ENCODE measurements at regions not wholly inside any gene's neighbourhood (a gene's known extent, or its start where the extent isn't known, plus 50 kb on each side); places are given as distances from the start of the nearest gene placed in this dataset.

GRCh38 chr2:10235099-10235908 is 67.4 kb upstream of the HPCAL1 start:
- Mint-ChIP-seq H3K36me3 (ENCODE audit: low read depth) (no peaks in the 10 kb centered on the region; the same call in 2 of the 3 replicates), H3K27ac (no peak overlapping the region), H3K27me3 (ENCODE audit: insufficient read depth, low read depth, poor library complexity) (peaks cover 4% of the 10 kb centered on the region), H3K4me3 (no peak overlapping the region), H3K4me1 (no peaks in the 10 kb centered on the region; the same call in 2 of the 3 replicates), H3K9me3 (no peaks in the 10 kb centered on the region; the same call in 1 of the 3 replicates)
- no peaks in the 10 kb centered on the region for H3K36me3 ChIP-seq (ENCODE audit: insufficient read depth)
- H4K20me1 ChIP-seq (replicated peaks; ENCODE audit: insufficient read depth), result no peaks in the 10 kb centered on the region
- H3K4me2 ChIP-seq, result no peak overlapping the region
- no peak for ATAC-seq
- H3K4me3 ChIP-seq, result no peak overlapping the region
- no peaks in the 10 kb centered on the region for H3K4me1 ChIP-seq (ENCODE audit: insufficient read depth)
- no peaks in the 10 kb centered on the region for H3K27me3 ChIP-seq (ENCODE audit: insufficient read depth)
- no peak overlapping the region for H3K27ac ChIP-seq (ENCODE audit: low read depth)
- no peak overlapping the region for H2AFZ ChIP-seq
- H3K79me2 ChIP-seq (replicated peaks; ENCODE audit: insufficient read depth), result no peaks in the 10 kb centered on the region
- no peak for DNase-seq (ENCODE audit: low spot score)
- H3K9me2 ChIP-seq (ENCODE audit: insufficient read depth), result no peaks in the 10 kb centered on the region
- no peak for TF ChIP-seq REST (IDR thresholded peaks at IDR 0.05; ENCODE audit: unreplicated experiment)
- no peak for TF ChIP-seq ETS1 (IDR thresholded peaks at IDR 0.05)
- TF ChIP-seq CTCF (conservative IDR thresholded peaks at IDR 0.05; ENCODE audit: low read depth in 2 of 2), result no peak
- TF ChIP-seq CREB1 (CRISPR knock-in tag; IDR thresholded peaks at IDR 0.05; ENCODE audit: low read depth), result no peak
- TF ChIP-seq ZNF114 (CRISPR knock-in tag; IDR thresholded peaks at IDR 0.05), result no peak
- TF ChIP-seq ZNF331 (CRISPR knock-in tag; IDR thresholded peaks at IDR 0.05; ENCODE audit: low read depth), result no peak
- no peak for TF ChIP-seq NANOG (IDR thresholded peaks at IDR 0.05; ENCODE audit: borderline replicate concordance)
- TF ChIP-seq STAT1 (IDR thresholded peaks at IDR 0.05; ENCODE audit: unreplicated experiment), result no peak
- TF ChIP-seq ZNF462 (CRISPR knock-in tag; IDR thresholded peaks at IDR 0.05), result no peak
- no peak for TF ChIP-seq EZH2phosphoT487 (IDR thresholded peaks at IDR 0.05; ENCODE audit: unreplicated experiment)
- no peaks in the 10 kb centered on the region for H3F3A ChIP-seq (replicated peaks; ENCODE audit: low read depth)
